IMR-90 (cell line): ENCODE measurements at regions not wholly inside any gene's neighbourhood (a gene's known extent, or its start where the extent isn't known, plus 50 kb on each side); places are given as distances from the start of the nearest gene placed in this dataset.

Experiments
- ATAC-seq: fragments of 200-7000 bp; cut with Tn5 transposase; 2 replicates; pipeline ENCODE4 v1.9.1; 2020; ENCODE audit warnings: low read depth, mild to moderate bottlenecking, moderate library complexity
- BruUV-seq: library from RNA; stranded (reverse); fragments of 400-500 nt; replicated peaks from 2 replicates; lab custom pipeline; 2021; lab: Mats Ljungman, UMichigan
- CTCF ChIA-PET: fragments of 300-600 bp; formaldehyde crosslinking; extraction: SDS; loops from one replicate; lab custom pipeline; 2021; ENCODE audit warnings: antibody characterized with exemption; lab: Yijun Ruan, JAX
- POLR2A ChIA-PET: fragments of 300-600 bp; sonication (Branson Sonifier 250); formaldehyde crosslinking; loops from one replicate; lab custom pipeline; 2022; ENCODE audit warnings: antibody characterized with exemption; ENCODE audit not compliant: unreplicated experiment; lab: Charles Lee
- DNase-seq: peaks from one replicate; pipeline ENCODE4 v3.0.0; 2013
- H2AFZ ChIP-seq: replicated peaks from 2 replicates; pipeline ENCODE3; 2013; ENCODE audit warnings: low read length, mild to moderate bottlenecking; ENCODE audit not compliant: poor library complexity
- H2AK5ac ChIP-seq: 2 replicates; pipeline ENCODE4 v1.6.1; 2013; ENCODE audit warnings: low read depth, low read length, inconsistent platforms
- H2AK9ac ChIP-seq: replicated peaks from 2 replicates; pipeline ENCODE3; 2013; ENCODE audit warnings: mild to moderate bottlenecking, low read depth, low read length, moderate library complexity; ENCODE audit not compliant: poor library complexity
- H2BK120ac ChIP-seq: 2 replicates; pipeline ENCODE4 v1.6.1; 2013; ENCODE audit warnings: low read depth, low read length, inconsistent platforms
- H2BK15ac ChIP-seq: 3 replicates; pipeline ENCODE4 v1.6.1; 2013; ENCODE audit warnings: low read depth, low read length, inconsistent platforms
- H2BK20ac ChIP-seq: 2 replicates; pipeline ENCODE4 v1.6.1; 2013; ENCODE audit warnings: low read depth, mild to moderate bottlenecking, inconsistent platforms, low read length, moderate library complexity
- H2BK5ac ChIP-seq: 2 replicates; pipeline ENCODE4 v1.6.1; 2013; ENCODE audit warnings: mild to moderate bottlenecking, low read depth, low read length, inconsistent platforms; ENCODE audit not compliant: poor library complexity, severe bottlenecking
- H3K14ac ChIP-seq: replicated peaks from 2 replicates; pipeline ENCODE4 v1.6.1; 2013; ENCODE audit warnings: low read depth, low read length, inconsistent platforms
- H3K18ac ChIP-seq: 2 replicates; pipeline ENCODE4 v1.6.1; 2013; ENCODE audit warnings: low read depth, low read length, control low read depth
- H3K23ac ChIP-seq: 2 replicates; pipeline ENCODE4 v1.6.1; 2013; ENCODE audit warnings: low read depth, low read length, inconsistent platforms
- H3K27ac ChIP-seq: 2 replicates; pipeline ENCODE4 v1.5.1; 2013; ENCODE audit warnings: mild to moderate bottlenecking, control low read depth, low read length; ENCODE audit not compliant: insufficient read depth
- H3K27me3 ChIP-seq: 2 replicates; pipeline ENCODE4 v1.6.1; 2013; ENCODE audit warnings: low read length; ENCODE audit not compliant: control insufficient read depth, insufficient read depth
- H3K36me3 ChIP-seq: 2 replicates; pipeline ENCODE4 v1.6.1; 2013; ENCODE audit warnings: low read length, mixed read lengths; ENCODE audit not compliant: control insufficient read depth, insufficient read depth
- H3K4ac ChIP-seq: 2 replicates; pipeline ENCODE4 v1.6.1; 2013; ENCODE audit warnings: low read depth, low read length, inconsistent platforms
- H3K4me1 ChIP-seq: 2 replicates; pipeline ENCODE4 v1.6.1; 2013; ENCODE audit warnings: low read length, mixed read lengths; ENCODE audit not compliant: control insufficient read depth, insufficient read depth
- H3K4me2 ChIP-seq: 2 replicates; pipeline ENCODE4 v1.6.1; 2013; ENCODE audit warnings: low read depth, mild to moderate bottlenecking, control low read depth, low read length, moderate library complexity
- H3K4me3 ChIP-seq: 2 replicates; pipeline ENCODE4 v1.5.1; 2013; ENCODE audit warnings: low read depth, mild to moderate bottlenecking, control low read depth, low read length, moderate library complexity; ENCODE audit not compliant: insufficient read depth
- H3K56ac ChIP-seq: 2 replicates; pipeline ENCODE4 v1.6.1; 2013; ENCODE audit warnings: low read length, inconsistent platforms; ENCODE audit not compliant: insufficient read depth; ENCODE audit errors: extremely low read depth
- H3K79me1 ChIP-seq, 2 experiments: 2 replicates each; pipeline ENCODE4 v1.6.1; 2013; ENCODE audit warnings: low read length in 2 of 2, inconsistent platforms in 1 of 2, low read depth in 1 of 2
- H3K9ac ChIP-seq: 2 replicates; pipeline ENCODE4 v1.6.1; 2013; ENCODE audit warnings: low read depth, low read length, control low read depth
- H3K9me1 ChIP-seq: 2 replicates; pipeline ENCODE4 v1.6.1; 2013; ENCODE audit warnings: low read length, inconsistent platforms; ENCODE audit not compliant: insufficient read depth
- H3K9me3 ChIP-seq: 2 replicates; pipeline ENCODE4 v1.6.1; 2013; ENCODE audit warnings: low read length; ENCODE audit not compliant: control insufficient read depth, insufficient read depth
- H4K20me1 ChIP-seq: 2 replicates; pipeline ENCODE4 v1.6.1; 2013; ENCODE audit warnings: low read length, inconsistent platforms; ENCODE audit not compliant: insufficient read depth
- H4K5ac ChIP-seq: 2 replicates; pipeline ENCODE4 v1.6.1; 2013; ENCODE audit warnings: mild to moderate bottlenecking, low read depth, low read length, control low read depth
- H4K8ac ChIP-seq, 2 experiments: 2 replicates each; pipeline ENCODE4 v1.6.1; 2013; ENCODE audit warnings: low read depth in 2 of 2, low read length in 2 of 2, control low read depth in 1 of 2, inconsistent platforms in 1 of 2
- H4K91ac ChIP-seq: 2 replicates; pipeline ENCODE4 v1.6.1; 2013; ENCODE audit warnings: low read depth, low read length, inconsistent platforms; ENCODE audit not compliant: insufficient read depth
- BHLHE40 ChIP-seq: fragments of 150-350 bp; IDR thresholded peaks from 2 replicates; pipeline ENCODE4 v1.6.1; 2016; ENCODE audit warnings: mild to moderate bottlenecking, low read depth, low read length
- CEBPB ChIP-seq: IDR thresholded peaks from 2 replicates; pipeline ENCODE4 v1.6.1; 2012; ENCODE audit warnings: low read depth, low read length, improper control_type of control experiment
- CHD1 ChIP-seq: IDR thresholded peaks from 2 replicates; pipeline ENCODE4 v1.6.1; 2012; ENCODE audit warnings: low read depth, low read length, improper control_type of control experiment
- FOS ChIP-seq: fragments of 150-350 bp; IDR thresholded peaks from 2 replicates; pipeline ENCODE4 v1.6.1; 2016; ENCODE audit warnings: low read depth, low read length
- MAFK ChIP-seq: IDR thresholded peaks from 2 replicates; pipeline ENCODE4 v1.6.1; 2012; ENCODE audit warnings: low read depth, low read length, improper control_type of control experiment
- MAZ ChIP-seq: IDR thresholded peaks from 2 replicates; pipeline ENCODE4 v1.6.1; 2012; ENCODE audit warnings: low read depth, mild to moderate bottlenecking, low read length, improper control_type of control experiment, moderate library complexity, borderline replicate concordance
- MXI1 ChIP-seq: IDR thresholded peaks from 2 replicates; pipeline ENCODE4 v1.6.1; 2012; ENCODE audit warnings: low read depth, mild to moderate bottlenecking, low read length, moderate library complexity, borderline replicate concordance
- NFE2L2 ChIP-seq: fragments of 150-350 bp; IDR thresholded peaks from 2 replicates; pipeline ENCODE4 v1.6.1; 2016; ENCODE audit warnings: low read depth, mild to moderate bottlenecking, low read length
- POLR2A ChIP-seq: IDR thresholded peaks from 2 replicates; pipeline ENCODE4 v1.6.1; 2012; ENCODE audit warnings: mild to moderate bottlenecking, low read depth, low read length
- RAD21 ChIP-seq: IDR thresholded peaks from 2 replicates; pipeline ENCODE4 v1.6.1; 2012; ENCODE audit warnings: low read length, improper control_type of control experiment
- RCOR1 ChIP-seq: IDR thresholded peaks from 2 replicates; pipeline ENCODE4 v1.6.1; 2012; ENCODE audit warnings: mild to moderate bottlenecking, low read length, improper control_type of control experiment; ENCODE audit not compliant: insufficient replicate concordance
- RFX5 ChIP-seq: IDR thresholded peaks from 2 replicates; pipeline ENCODE4 v1.8.0; 2012; ENCODE audit warnings: low read depth, mild to moderate bottlenecking, low read length, moderate library complexity
- SMC3 ChIP-seq: fragments of 150-350 bp; IDR thresholded peaks from 2 replicates; pipeline ENCODE4 v1.6.1; 2016; ENCODE audit warnings: low read depth, mild to moderate bottlenecking, antibody characterized with exemption, low read length, moderate library complexity
- WGBS, 2 experiments: methylation state at CpG; one replicate each; pipeline versions ENCODE4 v1.1.5 to v1.1.7; 2013; ENCODE audit warnings: missing lambda C conversion rate in 2 of 2; ENCODE audit not compliant: insufficient read length in 1 of 2; ENCODE audit errors: extremely low coverage in 2 of 2; 5-methylcytosine and 5-hydroxymethylcytosine counted together
- dilution Hi-C: fragments of 300-500 bp; cut with HindIII; formaldehyde crosslinking; loops from one replicate; pipeline ENCODE4 v1.14.3; 2018; ENCODE audit warnings: low sequenced_read_pairs; ENCODE audit not compliant: unreplicated experiment
- in situ Hi-C: fragments of 300-500 bp; cut with MboI; formaldehyde crosslinking; loops from 3 replicates; pipeline ENCODE4 v1.14.3; 2019; ENCODE audit warnings: low sequenced_read_pairs, inconsistent platforms, mixed read lengths
- intact Hi-C: fragments of 100-400 bp; cut with micrococcal nuclease; formaldehyde crosslinking; loops from 2 replicates; pipeline ENCODE4 v1.10.0; 2022
- TF ChIP-seq, protein P1 (sequence below): conservative IDR thresholded peaks from 2 replicates; pipeline ENCODE4 v1.5.1; 2012; ENCODE audit warnings: mild to moderate bottlenecking, low read depth, low read length, improper control_type of control experiment
- TF ChIP-seq, protein P2 (sequence below): fragments of 150-350 bp; IDR thresholded peaks from 2 replicates; pipeline ENCODE4 v1.6.1; 2017; ENCODE audit warnings: mild to moderate bottlenecking, antibody characterized with exemption, low read length, low read depth
- TF ChIP-seq, protein P3 (sequence below): fragments of 150-350 bp; IDR thresholded peaks from 2 replicates; pipeline ENCODE4 v1.6.1; 2016; ENCODE audit warnings: low read depth, mild to moderate bottlenecking, low read length, moderate library complexity, borderline replicate concordance

DNA sequence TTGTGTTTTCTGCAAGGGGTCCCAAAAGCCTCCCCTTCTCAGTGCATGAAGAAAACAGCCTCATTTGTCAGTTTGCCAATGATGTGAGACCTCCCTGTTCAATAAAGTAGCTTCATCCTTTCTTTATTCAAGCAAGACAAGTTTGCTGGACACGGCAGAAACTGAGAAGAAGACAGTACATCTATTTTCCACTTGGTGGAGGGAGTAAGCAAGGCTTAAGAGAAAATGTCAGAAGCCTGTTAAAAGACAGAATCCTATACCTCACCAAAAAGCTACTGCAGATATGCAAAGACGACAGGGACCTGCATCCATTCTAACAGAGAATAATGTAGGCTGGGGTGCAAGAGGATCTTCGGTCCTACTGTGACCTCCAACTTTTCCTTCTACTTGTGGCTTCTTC is 506.8 kb upstream of the VRK2 start:
- H3K9me1 ChIP-seq, result no peaks in the 10 kb centered on the region
- no peak overlapping the region for H2AK9ac ChIP-seq
- WGBS, 2 experiments, result no CpG with 5 or more reads among the region's 3 CpGs
- no peak overlapping the region for H2AK5ac ChIP-seq
- no peak overlapping the region for H3K4me2 ChIP-seq
- no peaks in the 10 kb centered on the region; the same call in 1 of the 2 replicates for H3K9me3 ChIP-seq
- DNase-seq (no peak), ATAC-seq (no peak)
- no peak overlapping the region for H4K8ac ChIP-seq
- no peak overlapping the region for H3K56ac ChIP-seq
- H4K91ac ChIP-seq, result no peak overlapping the region
- H3K27me3 ChIP-seq, result no peaks in the 10 kb centered on the region
- H4K5ac ChIP-seq, result no peak overlapping the region
- intact Hi-C loops (no loop called here), dilution Hi-C loops (no loop called here), in situ Hi-C loops (no loop called here)
- H2AFZ ChIP-seq, result no peak overlapping the region
- ChIA-PET POLR2A (no interaction called here), CTCF (no interaction called here)
- TF ChIP-seq BHLHE40 (no peak), CEBPB (no peak), RAD21 (no peak), FOS (no peak), SMC3 (no peak), RCOR1 (no peak), MAFK (no peak), NFE2L2 (no peak), RFX5 (no peak), MXI1 (no peak), POLR2A (no peak), CHD1 (no peak), MAZ (no peak)
- TF ChIP-seq, protein P1, sequence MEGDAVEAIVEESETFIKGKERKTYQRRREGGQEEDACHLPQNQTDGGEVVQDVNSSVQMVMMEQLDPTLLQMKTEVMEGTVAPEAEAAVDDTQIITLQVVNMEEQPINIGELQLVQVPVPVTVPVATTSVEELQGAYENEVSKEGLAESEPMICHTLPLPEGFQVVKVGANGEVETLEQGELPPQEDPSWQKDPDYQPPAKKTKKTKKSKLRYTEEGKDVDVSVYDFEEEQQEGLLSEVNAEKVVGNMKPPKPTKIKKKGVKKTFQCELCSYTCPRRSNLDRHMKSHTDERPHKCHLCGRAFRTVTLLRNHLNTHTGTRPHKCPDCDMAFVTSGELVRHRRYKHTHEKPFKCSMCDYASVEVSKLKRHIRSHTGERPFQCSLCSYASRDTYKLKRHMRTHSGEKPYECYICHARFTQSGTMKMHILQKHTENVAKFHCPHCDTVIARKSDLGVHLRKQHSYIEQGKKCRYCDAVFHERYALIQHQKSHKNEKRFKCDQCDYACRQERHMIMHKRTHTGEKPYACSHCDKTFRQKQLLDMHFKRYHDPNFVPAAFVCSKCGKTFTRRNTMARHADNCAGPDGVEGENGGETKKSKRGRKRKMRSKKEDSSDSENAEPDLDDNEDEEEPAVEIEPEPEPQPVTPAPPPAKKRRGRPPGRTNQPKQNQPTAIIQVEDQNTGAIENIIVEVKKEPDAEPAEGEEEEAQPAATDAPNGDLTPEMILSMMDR, result no peak
- TF ChIP-seq, protein P2, sequence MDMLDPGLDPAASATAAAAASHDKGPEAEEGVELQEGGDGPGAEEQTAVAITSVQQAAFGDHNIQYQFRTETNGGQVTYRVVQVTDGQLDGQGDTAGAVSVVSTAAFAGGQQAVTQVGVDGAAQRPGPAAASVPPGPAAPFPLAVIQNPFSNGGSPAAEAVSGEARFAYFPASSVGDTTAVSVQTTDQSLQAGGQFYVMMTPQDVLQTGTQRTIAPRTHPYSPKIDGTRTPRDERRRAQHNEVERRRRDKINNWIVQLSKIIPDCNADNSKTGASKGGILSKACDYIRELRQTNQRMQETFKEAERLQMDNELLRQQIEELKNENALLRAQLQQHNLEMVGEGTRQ, result no peak
- TF ChIP-seq, protein P3, sequence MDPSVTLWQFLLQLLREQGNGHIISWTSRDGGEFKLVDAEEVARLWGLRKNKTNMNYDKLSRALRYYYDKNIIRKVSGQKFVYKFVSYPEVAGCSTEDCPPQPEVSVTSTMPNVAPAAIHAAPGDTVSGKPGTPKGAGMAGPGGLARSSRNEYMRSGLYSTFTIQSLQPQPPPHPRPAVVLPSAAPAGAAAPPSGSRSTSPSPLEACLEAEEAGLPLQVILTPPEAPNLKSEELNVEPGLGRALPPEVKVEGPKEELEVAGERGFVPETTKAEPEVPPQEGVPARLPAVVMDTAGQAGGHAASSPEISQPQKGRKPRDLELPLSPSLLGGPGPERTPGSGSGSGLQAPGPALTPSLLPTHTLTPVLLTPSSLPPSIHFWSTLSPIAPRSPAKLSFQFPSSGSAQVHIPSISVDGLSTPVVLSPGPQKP, result no peak
- H2BK5ac ChIP-seq, result no peak overlapping the region
- H3K18ac ChIP-seq, result no peak overlapping the region
- no peak overlapping the region for H3K4me3 ChIP-seq
- no peaks in the 10 kb centered on the region for H3K4me1 ChIP-seq
- no peaks in the 10 kb centered on the region for H3K36me3 ChIP-seq
- no peak overlapping the region for H3K14ac ChIP-seq
- H2BK15ac ChIP-seq, result no peak overlapping the region
- no peak overlapping the region for H3K23ac ChIP-seq
- H3K27ac ChIP-seq, result no peak overlapping the region
- H3K9ac ChIP-seq, result no peak overlapping the region
- no peak overlapping the region for H2BK120ac ChIP-seq
- H2BK20ac ChIP-seq, result no peak overlapping the region
- no peaks in the 10 kb centered on the region for H3K79me1 ChIP-seq
- no peak overlapping the region for H3K4ac ChIP-seq
- no peaks in the 10 kb centered on the region for H4K20me1 ChIP-seq
- BruUV-seq, result no TSS peak
